Heart left ventricle (tissue), 13 donors: ENCODE measurements at regions not wholly inside any gene's neighbourhood (a gene's known extent, or its start where the extent isn't known, plus 50 kb on each side); places are given as distances from the start of the nearest gene placed in this dataset.

Experiments
- CTCF ChIP-seq, 12 donors: fragments of 200-600 bp; sonication (generic) in 4 of 12; IDR thresholded peaks; one replicate each; pipeline versions ENCODE4 v1.5.0 to v1.8.0; 2018 to 2022; ENCODE audit warnings: antibody characterized with exemption in 12 of 12, mild to moderate bottlenecking in 5 of 12
- POLR2A ChIP-seq, 2 donors: fragments of 450-650 bp; IDR thresholded peaks; one replicate each; pipeline ENCODE4 v1.6.1; 2017; ENCODE audit warnings: antibody characterized with exemption in 2 of 2, mild to moderate bottlenecking in 2 of 2, moderate library complexity in 2 of 2
- donor health status: ischemic (EF 13 %, LVEDD 7.1; RV severe dilation, severe dysfunction).
- donor health status: DM: no; HTN: yes; CAD: no.
- donor health status: DM: no; HTN: no; CAD: no.
- donor health status: ischemic (EF 25% LVEDD 6.9; RV normal size, moderate dysfunction).
- donor health status: ischemic (EF 25% LVEDD 5.7; RV mildly dilated, moderate dysfunction).
- donor health status: ischemic (EF 35%, LVEDD 5.7; RV mildly dilated, moderate dysfunction).
- donor health status: nonischemic (EF 11% LVEDD 7.7; RV severe dilation, severe dysfunction).
- donor health status: DM: yes; HTN: yes; CAD: no.
- donor health status: PGD.
- donor health status: ischemic (EF 29% LVEDD 5.4; RV normal size, mild dysfunction).
- donor health status: nonischemic (EF 23%, LVEDD 6.1; RV moderate dilation, normal function).

GRCh38 chr6:126419901-126420300 is 80.0 kb downstream of the CENPW start:
- TF ChIP-seq CTCF (IDR thresholded peaks at IDR 0.05) (no peak), POLR2A (IDR thresholded peaks at IDR 0.05) (no peak)
